HEK293 (cell line): ENCODE measurements at regions not wholly inside any gene's neighbourhood (a gene's known extent, or its start where the extent isn't known, plus 50 kb on each side); places are given as distances from the start of the nearest gene placed in this dataset.
"Not testable (repeated sequence)": the region's sequence is repeated elsewhere in the genome, so short reads cannot be mapped to it uniquely, and the experiment has no call there.

Experiments
- ATF2 ChIP-seq: fragments of 450-650 bp; formaldehyde crosslinking; IDR thresholded peaks from 2 replicates; pipeline ENCODE4 v1.5.1; 2016; ENCODE audit warnings: missing biosample characterization, missing genetic modification characterization, low read depth
- CTCF ChIP-seq: fragments of 450-650 bp; formaldehyde crosslinking; IDR thresholded peaks from 2 replicates; pipeline ENCODE4 v1.5.1; 2016; ENCODE audit warnings: missing biosample characterization, missing genetic modification characterization
- TCF7L2 ChIP-seq: IDR thresholded peaks from 2 replicates; pipeline ENCODE4 v1.6.1; 2011; ENCODE audit warnings: low read depth, mild to moderate bottlenecking, inconsistent platforms, low read length, moderate library complexity, borderline replicate concordance
- ZBTB44 ChIP-seq: fragments of 450-650 bp; IDR thresholded peaks from 2 replicates; pipeline ENCODE4 v1.5.1; 2018; ENCODE audit warnings: missing biosample characterization, mild to moderate bottlenecking, missing genetic modification characterization
- ZNF416 ChIP-seq: fragments of 450-650 bp; formaldehyde crosslinking; IDR thresholded peaks from 2 replicates; pipeline ENCODE4 v1.5.1; 2016; ENCODE audit warnings: missing biosample characterization, missing genetic modification characterization
- ZNF670 ChIP-seq: fragments of 450-650 bp; formaldehyde crosslinking; IDR thresholded peaks from 2 replicates; pipeline ENCODE4 v1.5.1; 2016; ENCODE audit warnings: missing biosample characterization, missing genetic modification characterization, low read depth
- ZNF701 ChIP-seq: fragments of 450-650 bp; formaldehyde crosslinking; IDR thresholded peaks from 2 replicates; pipeline ENCODE4 v1.5.1; 2016; ENCODE audit warnings: missing biosample characterization, missing genetic modification characterization

GRCh38 chr12:102313116-102313971 lies 115.7 kb upstream of the PMCH start:
- not testable (repeated sequence) for TF ChIP-seq ZNF416 (tag by site-specific recombination); CTCF (tag by site-specific recombination); ATF2 (tag by site-specific recombination); ZNF701 (tag by site-specific recombination); ZBTB44 (tag by site-specific recombination); TCF7L2; ZNF670
